Ovary (tissue), 3 donors: ENCODE measurements at regions not wholly inside any gene's neighbourhood (a gene's known extent, or its start where the extent isn't known, plus 50 kb on each side); places are given as distances from the start of the nearest gene placed in this dataset.

ENCODE experiments used
- EP300 ChIP-seq: sonication (generic); formaldehyde crosslinking; IDR thresholded peaks from one replicate; pipeline ENCODE4 v1.6.1; 2017; ENCODE audit warnings: antibody characterized with exemption
- TF ChIP-seq, protein P1 (sequence below), 3 donors: fragments of 450-650 bp in 2 of 3; fragments of 200-600 bp in 1 of 3; IDR thresholded peaks; one replicate each; pipeline versions ENCODE4 v1.5.1 to v1.8.0; 2016 to 2022; ENCODE audit warnings: antibody characterized with exemption in 3 of 3, mild to moderate bottlenecking in 1 of 3
- donor health status: DM: no; HTN: no; CAD: no.

DNA sequence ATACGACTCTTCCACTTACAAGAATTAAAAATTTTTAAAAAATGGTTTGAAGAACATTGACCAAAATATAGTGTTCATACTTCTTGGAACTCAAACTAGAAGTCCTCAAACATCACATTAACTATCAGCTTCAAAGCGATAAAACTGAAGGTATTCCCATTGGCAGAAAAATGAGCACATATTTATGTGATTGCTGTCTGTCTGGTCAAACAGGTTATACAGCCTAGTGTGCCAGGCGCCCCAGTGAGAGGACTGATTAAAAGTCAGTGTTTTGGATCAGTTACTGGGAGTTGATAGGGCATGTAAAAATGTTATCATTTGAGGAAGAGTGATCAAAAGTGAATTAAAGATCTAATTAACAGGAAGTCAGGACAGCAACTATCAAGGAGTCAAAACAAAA lies 738.8 kb downstream of the HDGFL1 start:
- TF ChIP-seq, protein P1, sequence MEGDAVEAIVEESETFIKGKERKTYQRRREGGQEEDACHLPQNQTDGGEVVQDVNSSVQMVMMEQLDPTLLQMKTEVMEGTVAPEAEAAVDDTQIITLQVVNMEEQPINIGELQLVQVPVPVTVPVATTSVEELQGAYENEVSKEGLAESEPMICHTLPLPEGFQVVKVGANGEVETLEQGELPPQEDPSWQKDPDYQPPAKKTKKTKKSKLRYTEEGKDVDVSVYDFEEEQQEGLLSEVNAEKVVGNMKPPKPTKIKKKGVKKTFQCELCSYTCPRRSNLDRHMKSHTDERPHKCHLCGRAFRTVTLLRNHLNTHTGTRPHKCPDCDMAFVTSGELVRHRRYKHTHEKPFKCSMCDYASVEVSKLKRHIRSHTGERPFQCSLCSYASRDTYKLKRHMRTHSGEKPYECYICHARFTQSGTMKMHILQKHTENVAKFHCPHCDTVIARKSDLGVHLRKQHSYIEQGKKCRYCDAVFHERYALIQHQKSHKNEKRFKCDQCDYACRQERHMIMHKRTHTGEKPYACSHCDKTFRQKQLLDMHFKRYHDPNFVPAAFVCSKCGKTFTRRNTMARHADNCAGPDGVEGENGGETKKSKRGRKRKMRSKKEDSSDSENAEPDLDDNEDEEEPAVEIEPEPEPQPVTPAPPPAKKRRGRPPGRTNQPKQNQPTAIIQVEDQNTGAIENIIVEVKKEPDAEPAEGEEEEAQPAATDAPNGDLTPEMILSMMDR (IDR thresholded peaks at IDR 0.05), result no peak
- no peak for TF ChIP-seq EP300
